ENCODE measurements at regions not wholly inside any gene's neighbourhood (a gene's known extent, or its start where the extent isn't known, plus 50 kb on each side); places are given as distances from the start of the nearest gene placed in this dataset.

GRCh38 chr1:10866321-10867093 lies 70.1 kb upstream of the CASZ1 start:
- peak overlapping the region; percentile 97 for H3K4me2 ChIP-seq
- TF ChIP-seq MYC (IDR thresholded peaks at IDR 0.05; ENCODE audit: borderline replicate concordance, low read length) = no peak
- no peak for TF ChIP-seq BCL3 (IDR thresholded peaks at IDR 0.05)
- TF ChIP-seq SMC3 (IDR thresholded peaks at IDR 0.05) = no peak
- no peak for TF ChIP-seq NR3C1 (IDR thresholded peaks at IDR 0.05)
- TF ChIP-seq NFE2L2 (conservative IDR thresholded peaks at IDR 0.05; ENCODE audit: low read length) = no peak
- TF ChIP-seq HOXA7 (CRISPR knock-in tag; IDR thresholded peaks at IDR 0.05) = no peak
- TF ChIP-seq CEBPB (IDR thresholded peaks at IDR 0.05) = no peak
- TF ChIP-seq MAZ (IDR thresholded peaks at IDR 0.05; ENCODE audit: borderline replicate concordance, low read depth, low read length) = no peak
- no peak for TF ChIP-seq ZFP36 (IDR thresholded peaks at IDR 0.05; ENCODE audit: borderline replicate concordance, partially characterized antibody)
- no peak for TF ChIP-seq EHMT2 (IDR thresholded peaks at IDR 0.05; ENCODE audit: low read depth)
- no peak for TF ChIP-seq HES2 (IDR thresholded peaks at IDR 0.05)
- no peak for TF ChIP-seq POLR2AphosphoS2 (conservative IDR thresholded peaks at IDR 0.05; ENCODE audit: low read length)
- no peak for TF ChIP-seq ZSCAN20 (CRISPR knock-in tag; IDR thresholded peaks at IDR 0.05)
- TF ChIP-seq ELK1 (IDR thresholded peaks at IDR 0.05; ENCODE audit: low read depth, low read length) = no peak
- TF ChIP-seq TP53 (CRISPR knock-in tag; IDR thresholded peaks at IDR 0.05) = no peak
- no peak for TF ChIP-seq CBX2 (IDR thresholded peaks at IDR 0.05; ENCODE audit: borderline replicate concordance, low read depth)
- TF ChIP-seq CBX8 (IDR thresholded peaks at IDR 0.05) = no peak
- TF ChIP-seq EHF (CRISPR knock-in tag; IDR thresholded peaks at IDR 0.05) = no peak
- TF ChIP-seq ESRRA (IDR thresholded peaks at IDR 0.05; ENCODE audit: borderline replicate concordance, low read length) = no peak
- CTCF ChIA-PET = interaction anchor here (0.5 to 2.0 kb wide), 32 partner anchors 11 to 376 kb away, joined by 3 to 12 read pairs (median 4); no protein-coding TSS in a partner anchor
- POLR2A ChIA-PET = no interaction called here
- peak in 1 of 2 experiments; percentile 16 for DNase-seq (ENCODE audit: low read depth in 1 of 2, low spot score in 1 of 2)
- H3K27ac ChIP-seq = peak overlapping the region; percentile 62 to 83; a peak in 4 of 6 replicates
- FAIRE-seq = no peak
- peak; percentile 51 to 78; a peak in 5 of 6 replicates for ATAC-seq
- no peaks in the 10 kb centered on the region for H3K9me3 ChIP-seq
- H3K4me3 ChIP-seq = peak overlapping the region; percentile 62
- WGBS (ENCODE audit: missing lambda C conversion rate) = 15% methylated on average over 10 of the region's 31 CpGs
- H3K4me1 ChIP-seq = 0 out of 3 replicates have a peak, but pooled peaks cover 4% of the 10 kb centered on the region

DNA sequence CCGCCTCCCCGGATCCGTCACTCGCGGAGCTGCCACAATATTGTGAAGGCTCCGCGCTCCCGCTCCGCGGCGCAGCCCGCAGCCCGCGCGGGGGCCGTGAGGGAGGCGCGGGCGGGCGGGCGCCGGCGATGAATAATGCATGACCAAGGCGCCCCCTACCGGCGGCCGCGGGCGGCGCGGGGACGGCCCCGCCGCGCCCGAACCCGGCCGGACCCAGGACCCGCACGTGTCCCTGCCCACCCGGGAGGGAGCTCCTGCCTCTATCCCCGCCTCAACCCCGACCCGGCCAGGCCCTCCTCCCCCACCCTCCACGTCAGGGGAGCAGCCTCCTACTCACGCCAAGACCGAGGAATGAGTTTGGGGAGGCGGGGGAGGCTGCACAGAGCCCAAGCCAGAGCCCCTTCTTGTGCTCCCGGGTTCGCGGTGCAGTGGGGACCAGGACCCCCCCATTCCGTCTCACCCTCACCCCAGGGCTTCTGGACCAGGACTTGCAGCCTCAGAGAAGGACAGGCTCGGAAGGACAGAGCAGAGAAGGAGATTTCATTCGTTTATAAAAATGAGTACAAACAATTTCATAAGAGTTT lies 70.8 kb upstream of the CASZ1 start:
- Histone ChIP-seq H3K27ac (peak overlapping the region; percentile 62 to 83; a peak in 4 of 6 replicates), H3K4me1 (0 out of 3 replicates have a peak, but pooled peaks cover 4% of the 10 kb centered on the region), H3K4me3 (peak overlapping the region; percentile 62), H3K9me3 (no peaks in the 10 kb centered on the region), H3K4me2 (peak overlapping the region; percentile 97)
- DNase-seq (ENCODE audit: low read depth in 1 of 2, low spot score in 1 of 2) = peak; percentile 6 to 24
- POLR2A ChIA-PET = no interaction called here
- ATAC-seq = peak; percentile 85 to 91
- CTCF ChIA-PET = interaction anchor here (0.5 to 2.0 kb wide), 34 partner anchors 9 to 1095 kb away, joined by 3 to 12 read pairs (median 4); no protein-coding TSS in a partner anchor
- WGBS (ENCODE audit: missing lambda C conversion rate) = 10% methylated on average over 3 of the region's 54 CpGs
- FAIRE-seq = no peak
- TF ChIP-seq RAD21 (conservative IDR thresholded peaks at IDR 0.05 in 1 of 2, IDR thresholded peaks at IDR 0.05 in 1 of 2) (peak; percentile 34 to 90; a peak in 4 of 5 replicates), HOXA7 (CRISPR knock-in tag; IDR thresholded peaks at IDR 0.05) (no peak), ZFP36 (IDR thresholded peaks at IDR 0.05; ENCODE audit: borderline replicate concordance, partially characterized antibody) (no peak), SMC3 (IDR thresholded peaks at IDR 0.05) (peak; percentile 91), SREBF2 (IDR thresholded peaks at IDR 0.05) (no peak), RFX5 (IDR thresholded peaks at IDR 0.05) (no peak), KDM5A (IDR thresholded peaks at IDR 0.05) (no peak), POLR2A (IDR thresholded peaks at IDR 0.05; ENCODE audit: low read length) (no peak), GATA3 (IDR thresholded peaks at IDR 0.05; ENCODE audit: borderline replicate concordance) (no peak), POLR2AphosphoS2 (conservative IDR thresholded peaks at IDR 0.05; ENCODE audit: low read length) (no peak), KDM1A (IDR thresholded peaks at IDR 0.05; ENCODE audit: low read depth) (no peak), FOSL2 (IDR thresholded peaks at IDR 0.05) (no peak), FOSL2 (CRISPR knock-in tag; IDR thresholded peaks at IDR 0.05) (no peak), NFE2L2 (conservative IDR thresholded peaks at IDR 0.05; ENCODE audit: low read length) (no peak), PHF8 (IDR thresholded peaks at IDR 0.05; ENCODE audit: borderline replicate concordance, low read depth) (no peak), EHMT2 (IDR thresholded peaks at IDR 0.05; ENCODE audit: low read depth) (no peak), MAFK (IDR thresholded peaks at IDR 0.05; ENCODE audit: partially characterized antibody) (no peak)
- TF ChIP-seq, protein P1, sequence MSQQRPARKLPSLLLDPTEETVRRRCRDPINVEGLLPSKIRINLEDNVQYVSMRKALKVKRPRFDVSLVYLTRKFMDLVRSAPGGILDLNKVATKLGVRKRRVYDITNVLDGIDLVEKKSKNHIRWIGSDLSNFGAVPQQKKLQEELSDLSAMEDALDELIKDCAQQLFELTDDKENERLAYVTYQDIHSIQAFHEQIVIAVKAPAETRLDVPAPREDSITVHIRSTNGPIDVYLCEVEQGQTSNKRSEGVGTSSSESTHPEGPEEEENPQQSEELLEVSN (IDR thresholded peaks at IDR 0.05; ENCODE audit: borderline replicate concordance, low read depth) = no peak
- TF ChIP-seq, protein P2, sequence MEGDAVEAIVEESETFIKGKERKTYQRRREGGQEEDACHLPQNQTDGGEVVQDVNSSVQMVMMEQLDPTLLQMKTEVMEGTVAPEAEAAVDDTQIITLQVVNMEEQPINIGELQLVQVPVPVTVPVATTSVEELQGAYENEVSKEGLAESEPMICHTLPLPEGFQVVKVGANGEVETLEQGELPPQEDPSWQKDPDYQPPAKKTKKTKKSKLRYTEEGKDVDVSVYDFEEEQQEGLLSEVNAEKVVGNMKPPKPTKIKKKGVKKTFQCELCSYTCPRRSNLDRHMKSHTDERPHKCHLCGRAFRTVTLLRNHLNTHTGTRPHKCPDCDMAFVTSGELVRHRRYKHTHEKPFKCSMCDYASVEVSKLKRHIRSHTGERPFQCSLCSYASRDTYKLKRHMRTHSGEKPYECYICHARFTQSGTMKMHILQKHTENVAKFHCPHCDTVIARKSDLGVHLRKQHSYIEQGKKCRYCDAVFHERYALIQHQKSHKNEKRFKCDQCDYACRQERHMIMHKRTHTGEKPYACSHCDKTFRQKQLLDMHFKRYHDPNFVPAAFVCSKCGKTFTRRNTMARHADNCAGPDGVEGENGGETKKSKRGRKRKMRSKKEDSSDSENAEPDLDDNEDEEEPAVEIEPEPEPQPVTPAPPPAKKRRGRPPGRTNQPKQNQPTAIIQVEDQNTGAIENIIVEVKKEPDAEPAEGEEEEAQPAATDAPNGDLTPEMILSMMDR (IDR thresholded peaks at IDR 0.05) = peak; percentile 82
